ENCODE measurements at regions not wholly inside any gene's neighbourhood (a gene's known extent, or its start where the extent isn't known, plus 50 kb on each side); places are given as distances from the start of the nearest gene placed in this dataset.
A peak's percentile ranks its signal among the peaks of the same experiment; 100 is the strongest.

- FAIRE-seq (peak; percentile 79), ATAC-seq (no peak), DNase-seq (ENCODE audit: low read depth in 1 of 2, low spot score in 1 of 2) (no peak)
- H3K4me3 ChIP-seq, result no peak overlapping the region
- POLR2A ChIA-PET, result no interaction called here
- CTCF ChIA-PET, result no interaction called here
- H3K27ac ChIP-seq, result no peak overlapping the region
- WGBS (ENCODE audit: missing lambda C conversion rate), result 4% methylated on average over 1 of the region's 1 CpG
- H3K4me1 ChIP-seq, result no peaks in the 10 kb centered on the region
- H3K9me3 ChIP-seq, result no peaks in the 10 kb centered on the region
- no peak overlapping the region for H3K4me2 ChIP-seq
- no peak for TF ChIP-seq HMGXB4 (CRISPR knock-in tag; IDR thresholded peaks at IDR 0.05; ENCODE audit: borderline replicate concordance)
- no peak for TF ChIP-seq HOXB5 (CRISPR knock-in tag; IDR thresholded peaks at IDR 0.05)
- TF ChIP-seq HDAC2 (IDR thresholded peaks at IDR 0.05), result no peak
- TF ChIP-seq ELK1 (IDR thresholded peaks at IDR 0.05; ENCODE audit: low read depth, low read length), result no peak
- no peak for TF ChIP-seq USF2 (IDR thresholded peaks at IDR 0.05)
- TF ChIP-seq EHMT2 (IDR thresholded peaks at IDR 0.05; ENCODE audit: low read depth), result no peak
- no peak for TF ChIP-seq MAX (IDR thresholded peaks at IDR 0.05)
- TF ChIP-seq MYC (IDR thresholded peaks at IDR 0.05; ENCODE audit: borderline replicate concordance, low read length), result no peak
Observed at GRCh38 chrX:67435536-67435935, 108.3 kb upstream of the AR start.

- Histone ChIP-seq H3K4me2 (no peak overlapping the region), H3K4me3 (no peak overlapping the region), H3K9me3 (no peaks in the 10 kb centered on the region), H3K27ac (no peak overlapping the region), H3K4me1 (no peaks in the 10 kb centered on the region)
- no peak for TF ChIP-seq POLR2A (IDR thresholded peaks at IDR 0.05; ENCODE audit: low read length)
- TF ChIP-seq EP300 (IDR thresholded peaks at IDR 0.05), result no peak
- no peak for TF ChIP-seq ATOH8 (CRISPR knock-in tag; IDR thresholded peaks at IDR 0.05; ENCODE audit: low read depth)
- TF ChIP-seq ZC3H11A (IDR thresholded peaks at IDR 0.05), result no peak
- no peak for TF ChIP-seq CBX8 (IDR thresholded peaks at IDR 0.05)
- TF ChIP-seq EHF (CRISPR knock-in tag; IDR thresholded peaks at IDR 0.05), result no peak
- TF ChIP-seq RAD21 (conservative IDR thresholded peaks at IDR 0.05 in 1 of 2, IDR thresholded peaks at IDR 0.05 in 1 of 2), result no peak
- TF ChIP-seq ZFP36 (IDR thresholded peaks at IDR 0.05; ENCODE audit: borderline replicate concordance, partially characterized antibody), result no peak
- no peak for TF ChIP-seq MAZ (IDR thresholded peaks at IDR 0.05; ENCODE audit: borderline replicate concordance, low read depth, low read length)
- no peak for TF ChIP-seq NFE2L2 (conservative IDR thresholded peaks at IDR 0.05; ENCODE audit: low read length)
- TF ChIP-seq ZNF302 (CRISPR knock-in tag; IDR thresholded peaks at IDR 0.05), result no peak
- TF ChIP-seq MYC (IDR thresholded peaks at IDR 0.05; ENCODE audit: borderline replicate concordance, low read length), result no peak
- TF ChIP-seq RFX5 (IDR thresholded peaks at IDR 0.05), result no peak
- TF ChIP-seq RCOR1 (IDR thresholded peaks at IDR 0.05; ENCODE audit: low read depth, low read length), result no peak
- TF ChIP-seq SREBF2 (IDR thresholded peaks at IDR 0.05), result no peak
- ATAC-seq (no peak), DNase-seq (ENCODE audit: low read depth in 1 of 2, low spot score in 1 of 2) (no peak), FAIRE-seq (no peak)
- POLR2A ChIA-PET, result no interaction called here
- CTCF ChIA-PET, result no interaction called here
Observed at GRCh38 chrX:67436867-67437266, 107.0 kb upstream of the AR start.

GRCh38 chrX:67437821-67438220 is 106.0 kb upstream of the AR start:
- Histone ChIP-seq H3K4me2 (no peak overlapping the region), H3K9me3 (no peaks in the 10 kb centered on the region), H3K27ac (no peak overlapping the region), H3K4me3 (no peak overlapping the region), H3K4me1 (no peaks in the 10 kb centered on the region)
- no peak for ATAC-seq
- ChIA-PET CTCF (no interaction called here), POLR2A (no interaction called here)
- FAIRE-seq, result no peak
- no peak for DNase-seq (ENCODE audit: low read depth in 1 of 2, low spot score in 1 of 2)
- 12% methylated on average over 3 of the region's 3 CpGs for WGBS (ENCODE audit: missing lambda C conversion rate)
- TF ChIP-seq E2F6 (IDR thresholded peaks at IDR 0.05; ENCODE audit: borderline replicate concordance, low read depth), result no peak
- TF ChIP-seq MAZ (IDR thresholded peaks at IDR 0.05; ENCODE audit: borderline replicate concordance, low read depth, low read length), result no peak
- TF ChIP-seq KDM1A (IDR thresholded peaks at IDR 0.05; ENCODE audit: low read depth), result no peak
- no peak for TF ChIP-seq MAFK (IDR thresholded peaks at IDR 0.05; ENCODE audit: partially characterized antibody)
- no peak for TF ChIP-seq JUNB (IDR thresholded peaks at IDR 0.05)
- TF ChIP-seq GATA3 (IDR thresholded peaks at IDR 0.05; ENCODE audit: borderline replicate concordance), result no peak
- no peak for TF ChIP-seq HOXA7 (CRISPR knock-in tag; IDR thresholded peaks at IDR 0.05)
- no peak for TF ChIP-seq ZNF302 (CRISPR knock-in tag; IDR thresholded peaks at IDR 0.05)
- no peak for TF ChIP-seq USF2 (IDR thresholded peaks at IDR 0.05)
- TF ChIP-seq POLR2AphosphoS2 (conservative IDR thresholded peaks at IDR 0.05; ENCODE audit: low read length), result no peak
- no peak for TF ChIP-seq ZC3H11A (IDR thresholded peaks at IDR 0.05)
- TF ChIP-seq EP300 (IDR thresholded peaks at IDR 0.05), result no peak
